ENCODE measurements at regions not wholly inside any gene's neighbourhood (a gene's known extent, or its start where the extent isn't known, plus 50 kb on each side); places are given as distances from the start of the nearest gene placed in this dataset.
"Not testable (repeated sequence)": the region's sequence is repeated elsewhere in the genome, so short reads cannot be mapped to it uniquely, and the experiment has no call there.

DNA sequence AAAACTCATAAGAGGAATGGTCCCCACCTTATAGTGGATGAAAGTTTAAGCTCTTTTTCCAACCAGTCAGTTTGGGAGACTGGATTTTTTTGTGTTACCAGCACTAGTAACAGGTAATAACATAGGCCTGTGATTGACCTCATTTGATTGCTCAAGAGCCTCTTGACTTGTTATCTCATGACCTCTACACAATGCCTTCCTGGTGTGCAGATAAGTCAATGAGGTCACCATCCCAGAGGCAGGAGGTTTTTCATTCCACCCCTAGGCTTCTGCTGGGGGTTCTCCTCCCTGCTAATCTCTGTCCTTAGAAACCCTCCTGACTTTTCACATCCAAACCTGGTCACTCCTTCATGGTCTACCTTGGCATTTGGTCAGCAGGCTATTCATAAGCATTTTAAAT is 225.0 kb upstream of the CDY1B start:
- intact Hi-C loops (cut with DNase I); H3K4me1 ChIP-seq; H3K9me3 ChIP-seq; H3K27me3 ChIP-seq; ATAC-seq; H3K27ac ChIP-seq; H3K4me3 ChIP-seq; FAIRE-seq; H3K36me3 ChIP-seq; DNase-seq: not testable (repeated sequence)

DNA sequence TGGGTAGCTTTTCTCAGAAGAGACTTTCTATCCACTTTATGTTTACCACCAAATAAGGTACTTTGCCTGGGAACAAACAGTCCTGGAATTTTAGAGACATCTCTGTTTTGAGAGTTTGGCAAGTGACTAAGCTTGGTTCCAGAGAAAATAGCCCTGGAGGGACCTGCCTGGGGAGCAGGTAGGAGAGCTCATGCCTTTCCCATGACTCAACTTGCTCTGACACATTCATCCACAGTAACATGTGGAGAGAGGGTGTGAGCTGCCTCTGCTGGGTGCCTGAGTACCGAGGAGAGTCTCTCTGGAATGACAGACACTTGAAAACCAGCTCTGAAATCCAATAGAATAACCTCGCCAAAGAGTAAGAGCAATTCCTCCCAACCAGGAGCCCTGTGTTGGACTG is 222.8 kb upstream of the CDY1B start:
- peak in 1 of 4 donors; percentile 65 for ATAC-seq
- WGBS, 2 donors, result no CpG with 5 or more reads among the region's 2 CpGs

GRCh38 chrY:24262176-24262575 is 214.4 kb upstream of the CDY1B start:
- H3K27ac ChIP-seq; H3K36me3 ChIP-seq; DNase-seq; H3K27me3 ChIP-seq; FAIRE-seq; ATAC-seq; intact Hi-C loops (cut with DNase I); H3K9me3 ChIP-seq; H3K4me1 ChIP-seq; H3K4me3 ChIP-seq: not testable (repeated sequence)
- no CpG with 5 or more reads among the region's 2 CpGs for WGBS, 2 donors

More for the DNA sequence above, 222.8 kb upstream of the CDY1B start:
- H3K9me3 ChIP-seq; H3K27me3 ChIP-seq; H3K4me1 ChIP-seq; DNase-seq; H3K27ac ChIP-seq; H3K36me3 ChIP-seq; intact Hi-C loops (cut with DNase I); FAIRE-seq; H3K4me3 ChIP-seq: not testable (repeated sequence)

DNA sequence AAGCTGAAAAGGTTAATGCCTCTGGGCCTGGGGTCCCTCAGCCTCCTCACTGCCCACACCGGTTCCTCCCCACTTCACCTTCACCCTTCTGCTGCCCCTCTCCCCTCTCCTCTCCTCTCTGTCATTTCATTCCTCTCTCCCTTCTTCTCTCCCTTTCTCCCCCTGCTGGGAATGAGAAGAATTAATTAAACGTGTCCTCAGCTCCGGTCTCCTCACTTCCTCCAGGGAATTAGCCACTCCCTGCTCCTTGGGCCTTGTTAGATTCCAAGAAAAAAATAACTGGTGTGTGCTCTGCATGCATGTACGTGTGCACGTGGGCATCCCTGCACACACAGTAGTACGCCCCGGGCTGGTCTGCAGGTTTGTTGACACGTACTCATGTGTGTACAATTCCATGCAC is 213.6 kb upstream of the CDY1B start:
- H3K4me1 ChIP-seq; H3K27ac ChIP-seq; H3K4me3 ChIP-seq; H3K36me3 ChIP-seq; H3K9me3 ChIP-seq; H3K27me3 ChIP-seq; FAIRE-seq; ATAC-seq; DNase-seq; intact Hi-C loops (cut with DNase I): not testable (repeated sequence)
- no CpG with 5 or more reads among the region's 8 CpGs for WGBS, 2 donors

GRCh38 chrY:24250218-24250860 is 202.5 kb upstream of the CDY1B start:
- not testable (repeated sequence) for DNase-seq

More at GRCh38 chrY:24250218-24250860, 202.5 kb upstream of the CDY1B start:
- H3K4me3 ChIP-seq; H3K36me3 ChIP-seq; H3K27ac ChIP-seq; H3K27me3 ChIP-seq; FAIRE-seq; H3K4me1 ChIP-seq; H3K9me3 ChIP-seq; intact Hi-C loops (cut with DNase I): not testable (repeated sequence)
- peak in 1 of 4 donors; percentile 54 for ATAC-seq
- WGBS, 2 donors, result 62% methylated on average over 1 of the region's 4 CpGs; no CpG with 5 or more reads in 1 of the 2 donors
